Gastrocnemius medialis (tissue), 4 donors: ENCODE measurements at regions not wholly inside any gene's neighbourhood (a gene's known extent, or its start where the extent isn't known, plus 50 kb on each side); places are given as distances from the start of the nearest gene placed in this dataset.

ENCODE experiments used
- ATAC-seq, 2 donors: fragments of 150-250 bp; one replicate each; pipeline ENCODE4 v1.9.1; 2016
- DNase-seq, 2 donors: peaks; one replicate each; pipeline ENCODE4 v3.0.0-alpha.2; 2019
- H3K27ac ChIP-seq, 4 donors: fragments of 200-600 bp; sonication (generic); 1 replicate in 1 of 4; 2 replicates in 3 of 4; pipeline ENCODE4 v1.5.1; 2016 to 2018; ENCODE audit warnings: mild to moderate bottlenecking in 2 of 4, moderate library complexity in 1 of 4
- H3K27me3 ChIP-seq, 3 donors: fragments of 200-600 bp; sonication (generic) in 2 of 3; 1 replicate in 1 of 3; 2 replicates in 2 of 3; pipeline versions ENCODE4 v1.5.1 to v1.6.0; 2016 to 2019; ENCODE audit warnings: mild to moderate bottlenecking in 1 of 3, moderate library complexity in 1 of 3
- H3K36me3 ChIP-seq, 2 donors: fragments of 200-600 bp; sonication (generic) in 1 of 2; one replicate each; pipeline ENCODE4 v1.5.1; 2017 to 2018
- H3K4me1 ChIP-seq, 2 donors: fragments of 200-600 bp; sonication (generic) in 1 of 2; one replicate each; pipeline ENCODE4 v1.5.1; 2016 to 2017; ENCODE audit warnings: mild to moderate bottlenecking in 2 of 2
- H3K4me3 ChIP-seq, 4 donors: fragments of 200-600 bp; sonication (generic) in 3 of 4; 1 replicate in 1 of 4; 2 replicates in 3 of 4; pipeline ENCODE4 v1.5.1; 2016 to 2019; ENCODE audit warnings: mild to moderate bottlenecking in 2 of 4
- H3K9me3 ChIP-seq, 3 donors: fragments of 200-600 bp; sonication (generic) in 2 of 3; 1 replicate in 1 of 3; 2 replicates in 2 of 3; pipeline ENCODE4 v1.5.1; 2016 to 2019
- POLR2A ChIP-seq, 2 donors: fragments of 450-650 bp; IDR thresholded peaks; one replicate each; pipeline ENCODE4 v1.6.1; 2017; ENCODE audit warnings: antibody characterized with exemption in 2 of 2, mild to moderate bottlenecking in 2 of 2, moderate library complexity in 2 of 2
- in situ Hi-C, 4 donors: fragments of 200-750 bp; cut with MboI; loops; one replicate each; pipeline versions ENCODE4 v1.15.0 to v1.8.0; 2017; ENCODE audit warnings: low sequenced_read_pairs in 4 of 4
- intact Hi-C: fragments of 100-400 bp; cut with DNase I; formaldehyde crosslinking; loops from one replicate; pipeline ENCODE4 v1.15.1; 2023; ENCODE audit warnings: low total_unique reads
- TF ChIP-seq, protein P1 (sequence below), 5 experiments: fragments of 450-650 bp in 3 of 5; fragments of 200-600 bp in 2 of 5; sonication (generic) in 2 of 5; IDR thresholded peaks in 4 of 5; conservative IDR thresholded peaks in 1 of 5; 1 replicate in 4 of 5; 2 replicates in 1 of 5; pipeline ENCODE4 v1.5.1; 2016 to 2019; ENCODE audit warnings: antibody characterized with exemption in 5 of 5, mild to moderate bottlenecking in 3 of 5, moderate library complexity in 3 of 5

DNA sequence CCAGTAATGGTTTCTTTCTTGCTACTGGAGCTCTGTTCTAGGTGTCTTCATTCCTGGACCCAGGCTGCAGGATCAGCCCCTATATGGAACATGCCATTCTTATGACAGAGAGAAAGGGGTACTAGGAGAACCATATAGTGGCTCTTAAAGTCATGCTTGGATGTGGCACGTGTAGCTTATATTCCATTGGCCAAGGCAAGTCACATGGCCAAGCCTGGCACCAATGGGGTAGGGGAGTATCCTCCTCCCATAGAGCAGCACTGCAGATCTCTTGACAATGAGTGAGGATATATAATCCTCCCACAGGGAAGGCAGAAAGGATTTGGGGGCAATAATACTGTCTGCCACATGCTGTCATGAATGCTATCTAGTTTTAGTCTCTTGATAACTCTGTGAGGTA lies 193.3 kb downstream of the PALM2AKAP2 start:
- peaks cover 4 to 11% of the 10 kb centered on the region in 2 donors for H3K4me1 ChIP-seq
- no peak overlapping the region for H3K4me3 ChIP-seq
- H3K36me3 ChIP-seq, result no peaks in the 10 kb centered on the region
- H3K27me3 ChIP-seq, result no peaks in the 10 kb centered on the region
- H3K27ac ChIP-seq, result no peak overlapping the region
- no peak for TF ChIP-seq POLR2A (IDR thresholded peaks at IDR 0.05)
- TF ChIP-seq, protein P1, sequence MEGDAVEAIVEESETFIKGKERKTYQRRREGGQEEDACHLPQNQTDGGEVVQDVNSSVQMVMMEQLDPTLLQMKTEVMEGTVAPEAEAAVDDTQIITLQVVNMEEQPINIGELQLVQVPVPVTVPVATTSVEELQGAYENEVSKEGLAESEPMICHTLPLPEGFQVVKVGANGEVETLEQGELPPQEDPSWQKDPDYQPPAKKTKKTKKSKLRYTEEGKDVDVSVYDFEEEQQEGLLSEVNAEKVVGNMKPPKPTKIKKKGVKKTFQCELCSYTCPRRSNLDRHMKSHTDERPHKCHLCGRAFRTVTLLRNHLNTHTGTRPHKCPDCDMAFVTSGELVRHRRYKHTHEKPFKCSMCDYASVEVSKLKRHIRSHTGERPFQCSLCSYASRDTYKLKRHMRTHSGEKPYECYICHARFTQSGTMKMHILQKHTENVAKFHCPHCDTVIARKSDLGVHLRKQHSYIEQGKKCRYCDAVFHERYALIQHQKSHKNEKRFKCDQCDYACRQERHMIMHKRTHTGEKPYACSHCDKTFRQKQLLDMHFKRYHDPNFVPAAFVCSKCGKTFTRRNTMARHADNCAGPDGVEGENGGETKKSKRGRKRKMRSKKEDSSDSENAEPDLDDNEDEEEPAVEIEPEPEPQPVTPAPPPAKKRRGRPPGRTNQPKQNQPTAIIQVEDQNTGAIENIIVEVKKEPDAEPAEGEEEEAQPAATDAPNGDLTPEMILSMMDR (IDR thresholded peaks at IDR 0.05 in 4 of 5, conservative IDR thresholded peaks at IDR 0.05 in 1 of 5), result no peak
- DNase-seq (no peak), ATAC-seq (no peak)
- intact Hi-C loops, result no loop called here
- in situ Hi-C loops, result no loop called here
- H3K9me3 ChIP-seq, result no peaks in the 10 kb centered on the region

DNA sequence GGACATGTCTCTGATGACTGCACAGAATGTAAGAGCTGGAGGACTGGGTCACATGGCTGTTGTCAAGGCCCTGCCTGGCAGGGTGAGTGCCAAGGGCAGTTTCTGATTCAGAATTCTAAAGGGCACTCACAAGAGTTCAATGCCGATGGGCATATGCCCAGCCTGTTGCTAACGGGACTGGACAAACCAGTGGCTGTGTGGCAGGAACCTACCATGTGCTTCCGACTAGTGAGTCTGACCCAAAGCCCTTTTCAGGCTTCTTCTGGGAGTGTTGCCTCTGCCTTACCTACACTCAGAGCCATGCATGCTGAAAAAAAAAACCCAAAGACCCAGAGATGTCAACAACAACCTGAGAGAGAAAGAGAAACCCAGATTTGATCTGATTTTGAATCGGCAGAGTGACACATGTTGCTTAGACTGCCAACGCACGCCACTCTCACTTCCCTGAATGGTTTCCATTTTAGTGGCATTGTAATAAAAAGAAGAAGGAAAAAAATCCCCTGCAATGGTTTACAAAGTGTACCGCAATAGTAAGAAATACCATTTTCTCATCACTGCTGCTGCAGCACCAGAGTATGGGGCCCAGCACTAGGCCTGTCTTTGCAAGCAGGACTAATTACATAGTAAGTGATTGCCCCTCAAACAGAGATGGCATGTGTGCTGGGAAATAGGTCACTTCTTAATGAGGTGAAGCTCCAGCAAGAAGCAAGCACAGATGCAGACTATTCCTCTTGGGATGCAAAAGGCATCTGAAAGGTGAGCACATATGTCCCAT lies 194.3 kb downstream of the PALM2AKAP2 start:
- ATAC-seq, result no peak
- no peaks in the 10 kb centered on the region for H3K9me3 ChIP-seq
- peaks cover 4 to 7% of the 10 kb centered on the region in 2 donors for H3K4me1 ChIP-seq
- in situ Hi-C loops, result no loop called here
- no peak for DNase-seq
- H3K36me3 ChIP-seq, result no peaks in the 10 kb centered on the region
- H3K27me3 ChIP-seq, result no peaks in the 10 kb centered on the region
- intact Hi-C loops, result no loop called here
- no peak overlapping the region for H3K4me3 ChIP-seq
- no peak overlapping the region for H3K27ac ChIP-seq
- TF ChIP-seq, protein P1 (IDR thresholded peaks at IDR 0.05 in 4 of 5, conservative IDR thresholded peaks at IDR 0.05 in 1 of 5), result no peak
- TF ChIP-seq POLR2A (IDR thresholded peaks at IDR 0.05), result no peak

DNA sequence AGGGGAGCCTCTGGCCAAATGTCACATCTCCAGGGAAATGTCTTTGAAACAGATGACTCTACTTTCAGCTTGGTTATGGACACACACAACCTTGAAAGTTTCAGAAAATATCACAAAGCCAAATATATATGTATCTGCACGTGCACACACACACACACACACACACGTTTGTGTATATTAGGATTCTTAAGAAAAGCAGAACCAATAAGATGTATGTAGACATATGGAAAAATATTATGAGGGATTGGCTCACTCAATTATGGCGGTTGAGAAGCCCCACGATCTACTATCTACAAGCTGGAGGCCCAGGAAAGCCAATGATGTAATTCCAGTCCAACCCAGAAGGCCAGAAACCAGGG lies 194.9 kb downstream of the PALM2AKAP2 start:
- in situ Hi-C loops, result no loop called here
- H3K27ac ChIP-seq, result no peak overlapping the region

DNA sequence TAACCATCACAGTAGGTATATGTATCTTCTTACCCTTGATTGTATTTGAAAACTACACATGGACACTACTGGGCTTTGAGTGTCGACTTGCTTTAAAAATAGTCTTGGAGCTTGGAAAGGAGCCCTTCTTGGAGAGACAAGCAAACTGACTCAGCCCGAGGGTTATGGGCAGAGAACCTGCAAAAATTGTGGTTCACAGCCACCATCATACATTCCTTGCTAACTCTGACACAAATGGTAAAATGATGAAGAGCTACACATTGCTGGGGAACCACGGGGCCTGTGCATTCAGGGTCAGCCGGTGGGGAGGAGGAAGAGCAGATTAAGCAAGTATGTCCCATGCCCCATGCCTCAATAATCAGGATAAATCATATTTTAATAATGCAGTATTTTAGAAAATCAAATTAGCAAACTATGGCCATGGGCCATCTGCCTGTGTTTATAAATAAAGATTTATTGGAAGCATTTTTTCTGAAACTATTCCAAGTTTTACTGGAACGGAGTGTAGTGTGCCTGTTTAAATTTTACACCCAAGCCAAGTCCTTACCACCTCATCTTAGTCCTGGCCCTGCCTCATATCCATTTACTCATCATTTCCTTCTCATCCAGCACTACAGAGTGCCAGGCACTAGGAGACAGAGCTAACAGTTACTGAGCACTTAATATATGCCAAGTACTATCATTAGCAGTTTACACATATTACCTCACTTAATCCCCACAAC lies 195.7 kb downstream of the PALM2AKAP2 start:
- intact Hi-C loops, result no loop called here
- no peak overlapping the region for H3K27ac ChIP-seq
- TF ChIP-seq POLR2A (IDR thresholded peaks at IDR 0.05), result no peak
- TF ChIP-seq, protein P1 (IDR thresholded peaks at IDR 0.05 in 4 of 5, conservative IDR thresholded peaks at IDR 0.05 in 1 of 5), result no peak
- H3K9me3 ChIP-seq, result no peaks in the 10 kb centered on the region
- peaks cover 0 to 7% of the 10 kb centered on the region in 2 donors for H3K4me1 ChIP-seq
- no peaks in the 10 kb centered on the region for H3K36me3 ChIP-seq
- DNase-seq (no peak), ATAC-seq (no peak)
- in situ Hi-C loops, result no loop called here
- no peak overlapping the region for H3K4me3 ChIP-seq
- no peaks in the 10 kb centered on the region for H3K27me3 ChIP-seq

More for the DNA sequence above, 194.9 kb downstream of the PALM2AKAP2 start:
- no peaks in the 10 kb centered on the region for H3K9me3 ChIP-seq
- H3K4me1 ChIP-seq, result peaks cover 0 to 7% of the 10 kb centered on the region in 2 donors
- H3K4me3 ChIP-seq, result no peak overlapping the region
- no peaks in the 10 kb centered on the region for H3K36me3 ChIP-seq
- ATAC-seq (no peak), DNase-seq (no peak)
- H3K27me3 ChIP-seq, result no peaks in the 10 kb centered on the region
- intact Hi-C loops, result no loop called here
- TF ChIP-seq, protein P1 (IDR thresholded peaks at IDR 0.05 in 4 of 5, conservative IDR thresholded peaks at IDR 0.05 in 1 of 5), result no peak
- TF ChIP-seq POLR2A (IDR thresholded peaks at IDR 0.05), result no peak
